ENCODE measurements at regions not wholly inside any gene's neighbourhood (a gene's known extent, or its start where the extent isn't known, plus 50 kb on each side); places are given as distances from the start of the nearest gene placed in this dataset.

DNA sequence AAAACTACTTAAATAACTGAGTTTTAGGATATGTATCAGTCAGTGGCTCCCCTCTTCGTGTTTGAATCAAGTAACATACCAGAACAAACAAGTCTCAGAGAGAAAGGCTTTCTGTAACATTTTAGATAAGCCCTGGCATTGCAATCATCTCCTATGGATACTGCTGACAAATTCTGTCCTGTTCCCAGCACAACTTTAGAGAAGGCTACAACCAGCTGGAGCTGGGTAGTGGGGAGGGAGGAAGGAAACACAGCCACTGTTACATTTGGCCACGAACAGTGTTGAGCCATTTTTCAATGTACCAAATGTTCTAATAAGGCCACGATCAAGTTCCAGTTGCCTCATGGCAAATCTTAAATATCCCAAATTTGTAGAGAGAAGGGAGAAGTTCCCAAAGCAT is 511.8 kb upstream of the WWC1 start:
- DNase-seq (ENCODE audit: low read depth in 3 of 3), result no peak

DNA sequence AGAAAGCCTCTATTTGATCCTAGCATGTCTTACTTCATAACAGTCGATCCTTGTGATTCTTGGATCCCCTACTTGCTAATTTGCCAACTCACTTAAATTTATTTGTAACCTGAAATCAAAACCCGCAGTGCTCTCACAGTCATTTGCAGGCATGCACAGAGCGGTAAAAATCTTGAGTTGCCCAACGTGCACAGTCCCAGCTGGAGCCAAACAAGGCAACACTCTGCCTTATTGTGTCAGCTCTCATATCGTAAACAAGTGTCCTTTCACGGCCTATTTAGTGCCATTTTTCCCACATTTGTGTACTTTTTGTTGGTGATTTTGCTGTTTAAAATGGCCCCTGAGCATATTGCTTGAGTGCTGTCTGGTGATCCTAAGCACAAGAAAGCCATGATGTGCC is 511.3 kb upstream of the WWC1 start:
- no peak for DNase-seq (ENCODE audit: low read depth in 3 of 3)

DNA sequence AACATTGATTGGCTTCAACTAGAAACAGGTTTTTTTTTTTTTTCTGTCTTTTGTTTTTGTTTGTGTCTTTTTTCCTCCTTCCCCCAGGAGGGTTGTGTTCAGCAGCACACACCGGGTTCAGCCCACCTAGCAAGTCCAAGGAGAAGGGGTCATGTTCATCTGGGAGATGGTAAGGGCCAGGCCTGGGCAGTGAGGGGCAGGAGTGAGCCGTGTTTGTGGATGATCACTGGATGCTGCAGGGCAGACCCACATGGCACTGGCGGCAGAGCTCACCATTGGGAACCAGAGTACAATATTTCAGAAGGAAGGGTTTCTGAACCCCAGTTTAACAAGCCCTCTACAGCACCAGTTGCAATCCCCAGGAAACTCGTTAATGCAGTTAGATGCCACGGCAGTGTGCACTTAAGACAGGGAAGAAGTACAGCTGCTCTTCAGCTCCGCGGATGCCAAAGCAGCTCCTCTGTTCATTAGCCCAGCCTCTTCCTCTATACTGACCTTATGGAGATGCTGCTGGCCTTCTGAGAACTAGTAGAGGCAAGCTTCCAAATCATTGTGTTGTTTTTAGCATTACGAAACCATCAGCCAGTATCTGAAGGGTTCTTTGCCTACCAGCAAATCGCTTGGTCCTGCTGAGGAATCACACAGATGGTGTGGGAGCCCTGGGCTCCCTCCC is 508.2 kb upstream of the WWC1 start:
- no peak for DNase-seq (ENCODE audit: low read depth in 3 of 3)

DNA sequence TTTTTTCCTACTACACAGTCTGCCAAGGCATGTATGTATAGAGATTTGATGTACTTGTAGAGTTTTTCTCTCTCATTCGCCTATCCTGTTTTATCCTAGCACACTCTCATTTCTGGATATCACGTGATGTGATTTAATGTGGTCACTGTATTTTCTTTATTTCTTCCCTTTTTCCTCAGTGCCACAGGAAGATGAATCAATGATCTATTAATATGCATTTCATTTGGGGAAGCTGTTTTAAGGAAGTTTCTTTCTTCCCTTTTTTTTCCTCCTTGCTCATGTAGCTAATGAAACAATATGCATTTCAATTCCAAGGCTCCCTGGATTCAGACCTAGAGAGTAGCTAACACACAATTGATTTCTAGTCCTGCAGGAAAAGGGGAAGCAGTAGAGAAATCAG is 506.3 kb upstream of the WWC1 start:
- no peak for DNase-seq (ENCODE audit: low read depth in 3 of 3)

DNA sequence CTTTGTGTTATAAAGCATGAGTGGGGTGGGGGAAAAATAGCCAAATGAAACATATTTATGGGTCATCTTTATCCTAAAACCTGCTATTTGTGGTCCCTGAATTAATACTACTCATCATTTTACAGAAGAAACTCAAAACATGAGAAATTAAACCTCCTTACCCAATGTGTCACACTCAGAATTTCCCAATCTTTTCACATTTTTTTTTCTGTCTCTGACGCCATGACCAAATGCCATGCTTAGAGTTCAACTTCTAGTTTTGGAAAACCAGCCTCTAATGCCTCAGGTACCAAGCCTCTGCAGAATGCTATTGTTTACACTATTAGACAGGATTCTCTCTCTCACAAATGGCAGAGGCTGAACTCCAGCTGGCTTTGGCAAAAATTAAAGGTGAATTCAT is 505.5 kb upstream of the WWC1 start:
- no peak for DNase-seq (ENCODE audit: low read depth in 3 of 3)

DNA sequence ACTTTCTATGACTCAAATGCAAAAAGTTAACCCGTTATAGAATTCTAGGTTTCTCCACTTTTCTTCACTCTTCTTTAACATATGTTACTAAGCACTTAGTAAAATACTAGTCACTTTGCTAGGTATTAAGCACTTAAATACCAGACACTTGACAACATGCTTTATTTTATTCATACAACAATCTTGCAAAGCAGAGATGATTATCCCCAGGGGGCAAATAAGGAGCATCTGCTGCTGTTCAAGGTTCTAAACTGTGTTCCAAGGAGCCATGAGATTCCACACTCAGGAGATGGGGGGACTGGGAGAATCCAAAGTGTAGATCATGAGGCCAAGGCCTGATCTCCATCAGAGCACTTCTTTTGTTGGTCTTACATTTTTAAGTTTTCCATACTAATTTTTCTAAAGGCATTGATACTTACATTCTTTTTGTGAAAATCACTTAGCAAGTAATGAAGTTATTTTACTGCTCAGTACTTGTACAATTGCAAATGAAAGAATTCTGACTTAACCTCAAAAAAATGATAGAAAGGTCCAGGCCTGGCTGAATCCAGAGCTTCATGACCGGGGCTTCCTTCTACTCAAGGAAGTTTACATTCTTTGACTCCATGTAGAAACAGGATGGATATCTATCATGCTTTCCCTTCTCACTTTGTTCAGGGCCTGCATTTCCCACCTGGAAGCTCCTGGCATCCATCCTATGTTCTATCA is 504.4 kb upstream of the WWC1 start:
- DNase-seq (ENCODE audit: low read depth in 3 of 3), result no peak

DNA sequence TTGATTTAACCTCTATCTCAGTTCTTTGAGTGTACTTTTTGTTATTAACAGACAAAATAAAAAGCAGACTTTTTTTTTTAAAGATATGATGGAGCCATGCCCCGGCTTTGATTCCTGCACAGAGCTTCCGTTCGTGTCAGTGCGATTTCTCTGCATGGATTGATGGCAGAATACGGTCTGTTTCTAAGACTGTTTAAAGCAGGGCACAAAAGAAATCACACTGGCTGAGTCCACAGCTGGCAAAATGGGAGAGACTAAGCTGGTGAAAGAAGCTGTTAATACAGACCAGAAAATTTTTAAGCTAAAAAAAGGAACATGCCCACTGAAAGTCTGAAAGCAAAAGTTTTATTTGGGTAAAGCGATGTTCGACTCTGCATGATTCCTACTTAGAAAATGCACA is 501.4 kb upstream of the WWC1 start:
- DNase-seq (ENCODE audit: low read depth in 3 of 3), result no peak

DNA sequence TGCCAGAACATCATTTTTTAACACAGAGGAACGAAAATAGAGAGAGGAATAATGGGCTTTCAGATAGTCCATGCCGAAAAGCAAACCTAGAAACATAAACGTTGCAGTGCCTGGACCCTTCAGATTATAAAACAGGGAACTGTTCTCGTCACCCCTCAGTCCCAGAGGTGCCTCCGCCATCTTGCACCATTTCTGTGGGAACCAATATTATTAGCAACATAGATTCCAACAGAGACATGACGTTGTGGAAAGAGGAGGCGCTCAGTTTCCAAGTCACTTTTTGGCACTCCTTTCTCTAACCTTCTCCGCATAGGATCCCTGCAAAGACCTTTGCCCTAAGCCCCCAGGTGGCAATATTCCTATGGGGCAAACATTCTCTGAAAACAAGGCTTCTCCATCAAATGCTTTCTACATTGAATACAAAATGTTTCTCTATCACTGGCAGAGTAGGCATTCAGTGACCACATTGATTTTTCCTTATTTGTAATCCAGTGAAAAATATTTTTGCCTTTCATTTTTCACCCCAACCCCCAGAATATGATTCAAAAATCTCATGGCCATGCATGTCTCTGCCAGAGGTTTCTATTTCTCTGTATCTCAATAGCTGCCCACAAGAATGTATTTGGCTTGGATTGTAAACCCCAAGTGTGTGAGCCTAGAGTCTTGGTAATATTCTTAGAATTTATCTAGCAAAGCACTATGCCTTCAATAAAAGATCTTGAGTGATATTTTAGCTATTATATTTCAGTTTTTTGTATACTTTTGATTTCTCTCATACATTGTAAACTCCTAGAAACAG is 500.8 kb upstream of the WWC1 start:
- no peak for DNase-seq (ENCODE audit: low read depth in 3 of 3)

DNA sequence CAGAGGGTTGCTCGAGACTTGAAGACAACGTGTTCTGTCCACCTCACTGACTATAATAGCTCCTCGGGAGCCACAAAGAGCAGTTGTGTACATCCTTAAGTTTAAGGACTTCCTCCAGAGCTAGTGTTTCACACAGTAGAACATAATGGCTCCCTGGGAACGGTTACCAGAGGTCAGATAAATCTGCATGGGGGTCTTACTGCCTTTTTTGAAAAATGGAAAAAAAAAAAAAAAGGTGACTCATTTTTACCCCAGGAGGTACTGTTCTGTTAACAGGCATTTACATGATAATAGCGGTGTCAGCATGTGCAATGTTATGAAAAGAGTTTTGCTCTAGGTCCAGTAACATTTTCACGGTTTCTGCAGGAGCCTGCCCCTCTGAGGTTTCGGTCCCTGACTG is 498.9 kb upstream of the WWC1 start:
- DNase-seq (ENCODE audit: low read depth in 3 of 3), result no peak

DNA sequence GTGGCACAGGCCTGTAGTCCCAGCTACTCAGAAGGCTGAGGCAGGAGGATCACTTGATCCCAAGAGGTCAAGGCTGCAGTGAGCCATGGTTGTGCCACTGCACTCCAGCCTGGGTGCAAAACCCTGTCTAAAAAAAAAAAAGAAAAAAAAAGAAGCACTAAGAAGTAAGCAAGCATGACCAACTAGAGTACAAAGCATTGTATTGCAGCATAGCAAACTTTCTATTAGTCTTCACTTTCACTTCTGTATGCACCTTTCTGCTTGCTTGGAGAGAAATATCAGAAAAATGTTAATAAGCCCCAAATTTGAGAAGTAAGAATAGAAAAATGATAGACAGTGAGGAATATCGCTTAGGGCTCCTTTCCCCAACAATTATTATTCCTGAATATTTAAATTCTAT is 497.7 kb upstream of the WWC1 start:
- DNase-seq (ENCODE audit: low read depth in 3 of 3), result no peak

DNA sequence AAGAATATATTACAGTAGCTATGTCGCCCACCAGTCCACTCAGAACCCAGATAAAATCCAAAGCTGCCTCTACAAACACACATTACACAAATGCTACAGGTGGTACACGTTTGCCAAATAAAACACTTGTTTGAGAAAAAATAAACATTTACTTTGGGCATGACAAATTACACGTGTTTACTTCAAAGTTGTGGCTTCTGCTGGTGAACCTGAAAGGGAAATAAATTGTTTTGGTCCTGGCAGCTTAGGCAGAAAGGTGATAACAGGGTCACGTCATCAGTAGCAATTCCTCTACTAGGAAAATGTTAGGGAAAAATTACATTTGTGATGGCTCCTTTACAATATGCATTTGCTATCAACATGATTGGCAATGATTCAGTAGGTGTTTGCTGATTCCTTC is 497.3 kb upstream of the WWC1 start:
- no peak for DNase-seq (ENCODE audit: low read depth in 3 of 3)

DNA sequence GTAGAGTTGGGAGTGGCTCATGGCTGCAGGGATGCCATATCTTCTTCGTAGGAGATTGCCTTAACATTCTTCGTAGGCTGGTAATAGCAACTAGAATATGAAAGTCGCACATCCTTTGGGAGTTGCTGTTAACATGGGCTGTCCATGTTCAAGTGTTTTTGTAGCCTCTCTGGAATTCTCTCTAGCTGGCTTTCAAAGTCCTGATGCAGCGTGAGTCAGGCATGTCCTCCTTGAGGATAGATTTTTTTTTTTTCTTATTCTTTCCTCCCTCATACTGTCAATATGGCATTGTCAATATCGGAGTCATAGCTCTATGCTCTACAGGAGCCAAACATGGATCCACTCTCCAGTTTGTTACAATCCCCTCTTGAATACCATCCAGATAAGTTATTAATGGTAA is 494.8 kb upstream of the WWC1 start:
- no peak for DNase-seq (ENCODE audit: low read depth in 3 of 3)

DNA sequence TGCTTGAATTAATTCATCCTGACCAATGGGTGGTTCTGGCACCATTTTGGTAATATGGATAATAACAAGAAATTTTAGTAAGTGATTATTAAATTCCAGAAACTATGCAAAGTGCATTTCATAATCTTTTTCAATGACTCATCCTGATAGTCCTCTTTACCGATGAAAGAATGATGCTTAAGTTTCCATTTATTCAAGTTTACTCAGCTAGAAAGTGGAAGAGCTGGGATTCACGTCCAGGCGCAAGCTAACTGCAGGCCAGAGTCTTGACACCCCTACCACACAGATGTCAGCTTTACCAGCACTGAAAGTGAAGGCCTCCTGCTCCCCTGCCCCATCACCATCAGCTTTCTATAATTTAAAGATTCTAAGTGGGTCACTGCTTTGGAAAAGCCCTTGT is 493.5 kb upstream of the WWC1 start:
- DNase-seq (ENCODE audit: low read depth in 3 of 3), result no peak

DNA sequence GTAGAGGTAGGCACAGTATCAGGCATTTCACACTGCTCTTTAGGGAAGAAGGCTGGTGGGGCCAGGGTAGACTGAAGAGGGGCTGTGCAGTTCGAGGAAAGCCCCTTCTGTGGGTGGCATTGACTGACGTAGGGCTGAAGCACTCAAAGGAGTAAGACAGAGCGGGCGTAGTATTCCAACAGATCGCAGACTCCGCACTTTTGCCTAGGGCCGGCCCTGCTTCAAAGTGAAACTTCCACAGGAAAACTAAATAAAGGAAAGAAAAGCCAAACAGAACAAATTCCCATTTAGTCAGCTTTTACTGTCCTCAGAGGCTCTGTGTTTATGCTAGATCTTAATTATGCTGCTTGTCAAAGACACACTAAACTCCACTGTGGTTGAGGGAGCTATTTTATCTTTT is 493.0 kb upstream of the WWC1 start:
- no peak for DNase-seq (ENCODE audit: low read depth in 3 of 3)

DNA sequence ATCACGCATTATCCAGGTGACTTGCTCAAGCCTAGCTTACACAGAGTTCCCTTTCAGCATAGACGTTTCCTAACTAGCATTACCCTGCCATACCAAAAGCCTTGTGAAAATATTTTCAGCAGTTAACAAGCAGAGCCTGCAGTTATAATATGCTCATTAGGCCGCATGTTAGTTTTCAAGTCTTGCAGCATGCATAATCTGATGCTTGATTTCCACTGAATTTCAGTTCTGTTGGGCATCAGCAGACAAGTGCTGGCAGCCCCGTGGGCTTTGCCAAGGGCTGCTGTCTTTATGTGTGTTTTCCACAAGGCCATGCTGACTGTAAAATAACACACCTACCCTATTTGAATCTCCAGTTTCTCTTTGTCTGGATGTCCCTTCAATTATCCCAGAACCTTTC is 491.0 kb upstream of the WWC1 start:
- DNase-seq (ENCODE audit: low read depth in 3 of 3), result no peak

DNA sequence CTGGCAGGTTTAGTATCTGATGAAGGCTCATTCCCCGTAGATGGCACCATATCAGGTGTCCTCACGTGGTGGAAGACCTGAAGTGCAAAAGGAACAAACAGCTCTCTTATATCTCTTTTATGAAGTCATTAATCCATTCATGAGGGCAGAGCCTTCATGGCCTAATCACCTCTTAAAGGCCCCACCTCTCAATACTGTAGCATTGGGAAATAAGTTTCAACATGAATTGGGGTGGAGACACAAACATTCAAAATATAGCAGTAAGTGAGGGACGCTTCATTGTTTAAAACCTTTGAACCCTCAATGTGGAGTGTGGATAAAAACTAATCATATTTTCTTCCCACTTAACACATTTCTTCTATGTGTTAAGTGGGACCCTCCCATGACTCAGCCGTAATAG is 489.4 kb upstream of the WWC1 start:
- DNase-seq (ENCODE audit: low read depth in 3 of 3), result no peak

DNA sequence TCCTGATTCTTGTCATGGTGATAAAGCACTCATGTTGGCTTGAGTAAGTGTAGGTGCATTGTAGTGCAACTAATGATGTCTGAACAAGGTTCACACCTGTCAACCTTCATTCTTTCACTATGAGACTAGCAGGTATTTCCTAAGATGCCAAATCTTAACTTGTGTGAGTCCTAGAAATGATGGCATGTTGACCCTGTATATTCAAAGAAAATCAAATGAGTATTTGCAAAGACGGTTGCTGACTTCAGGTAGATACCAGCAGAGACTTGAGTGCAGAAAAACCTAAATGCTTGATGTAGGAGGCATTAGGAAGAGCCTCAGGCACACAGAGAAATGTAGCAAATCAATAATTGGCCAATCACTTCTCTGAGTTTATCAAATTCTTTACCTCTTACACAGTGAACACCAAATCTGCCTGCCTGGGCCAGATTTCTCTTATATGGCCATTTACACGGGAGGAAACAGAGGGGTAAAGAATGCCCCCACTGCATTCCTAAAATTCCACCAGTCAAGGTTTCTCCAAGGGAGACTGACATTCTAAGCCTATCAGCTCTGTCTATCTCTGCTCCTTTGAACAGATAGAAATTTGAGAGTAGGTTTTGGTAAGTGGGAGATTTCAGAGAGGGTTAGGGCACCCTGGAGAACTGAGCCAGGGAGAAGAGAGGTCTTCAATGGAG is 488.6 kb upstream of the WWC1 start:
- no peak for DNase-seq (ENCODE audit: low read depth in 3 of 3)

DNA sequence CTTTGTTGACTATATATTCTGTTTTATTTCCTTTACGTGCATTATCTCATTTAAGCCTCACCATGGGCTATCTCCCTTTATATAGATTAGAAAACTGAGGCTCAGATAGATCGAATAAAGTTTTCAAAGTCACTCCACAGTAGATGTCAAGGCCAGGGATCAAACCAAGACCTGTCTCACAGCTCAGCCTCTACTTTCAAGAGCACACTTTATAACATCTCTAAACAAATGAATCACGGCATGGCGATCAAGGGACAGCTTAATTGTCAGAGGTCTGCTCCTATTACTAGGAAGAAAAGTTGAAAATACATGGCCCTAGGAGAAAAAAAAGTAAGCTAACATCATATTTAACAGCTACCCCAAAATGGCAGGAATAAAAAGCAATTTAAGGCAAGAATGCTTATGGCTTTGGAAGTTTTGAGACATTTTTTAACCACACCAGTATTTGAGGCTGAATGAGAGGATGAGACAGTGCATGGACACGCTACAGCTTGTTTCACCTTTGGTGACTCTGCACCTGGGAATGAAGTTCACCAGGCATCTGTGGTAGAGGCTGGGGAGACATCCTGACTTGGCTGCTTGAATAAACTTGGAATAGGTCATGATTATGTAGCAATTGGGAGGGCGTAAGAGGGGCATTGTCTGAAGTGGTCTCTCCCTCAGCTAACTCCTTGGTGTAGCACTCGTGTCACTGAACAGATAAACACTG is 486.8 kb upstream of the WWC1 start:
- DNase-seq (ENCODE audit: low read depth in 3 of 3), result no peak

DNA sequence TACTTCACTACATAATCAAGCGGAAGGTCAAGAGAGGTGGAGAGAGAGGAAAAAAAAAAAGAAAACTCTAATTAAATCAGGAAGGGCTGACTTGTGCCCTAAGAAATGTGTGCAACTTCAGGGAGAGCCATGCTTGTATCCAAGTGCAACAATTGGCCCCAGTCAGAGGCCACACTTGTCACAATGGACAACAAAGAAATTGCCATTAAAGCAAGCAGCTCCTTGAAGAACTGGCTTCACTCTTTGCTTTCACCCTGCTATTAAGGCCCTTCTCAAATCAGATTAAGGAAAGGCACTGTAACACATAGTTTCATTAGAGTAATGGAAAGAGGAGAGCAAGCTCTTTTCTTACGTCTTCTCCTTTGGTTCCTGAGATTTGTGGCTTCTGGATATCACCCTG is 480.9 kb upstream of the WWC1 start:
- no peak for DNase-seq (ENCODE audit: low read depth in 3 of 3)

DNA sequence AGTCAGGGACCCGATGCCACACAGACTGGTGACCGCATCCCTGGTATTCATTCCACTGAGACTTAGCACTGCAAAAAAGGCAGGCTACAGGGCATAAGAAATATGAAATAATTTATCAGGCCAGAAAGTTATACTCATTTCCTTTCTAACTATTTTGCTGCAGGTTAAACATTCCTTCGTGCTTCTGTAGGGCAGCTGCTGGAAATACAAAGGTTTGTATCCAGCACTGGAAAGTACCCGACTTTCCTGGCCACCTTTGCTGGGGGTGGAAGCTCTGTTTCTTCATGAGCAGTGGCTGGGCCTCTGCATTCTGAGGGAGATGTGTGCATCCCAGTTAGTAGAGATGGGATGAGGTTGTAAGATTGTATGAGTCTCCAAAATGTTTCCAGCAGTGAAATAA is 478.6 kb upstream of the WWC1 start:
- no peak for DNase-seq (ENCODE audit: low read depth in 3 of 3)

DNA sequence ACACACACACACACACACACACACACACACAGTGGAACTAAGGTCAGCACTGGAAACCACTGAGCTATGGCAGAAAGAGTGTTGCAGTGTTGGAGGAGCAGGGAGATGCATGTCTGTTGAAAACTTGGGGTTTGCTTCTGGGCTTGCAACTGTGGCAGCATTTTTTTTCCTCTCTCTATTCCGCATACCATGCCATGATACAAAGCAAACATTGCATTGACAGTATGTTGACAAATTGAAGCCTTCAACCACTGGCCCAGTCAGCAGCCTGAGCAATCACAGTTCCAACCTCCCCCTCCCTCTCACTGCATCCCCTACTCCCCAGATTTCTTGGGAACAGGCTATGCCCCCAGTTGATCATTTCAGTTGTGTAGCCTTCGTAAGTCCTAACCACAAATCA is 478.1 kb upstream of the WWC1 start:
- no peak for DNase-seq (ENCODE audit: low read depth in 3 of 3)

DNA sequence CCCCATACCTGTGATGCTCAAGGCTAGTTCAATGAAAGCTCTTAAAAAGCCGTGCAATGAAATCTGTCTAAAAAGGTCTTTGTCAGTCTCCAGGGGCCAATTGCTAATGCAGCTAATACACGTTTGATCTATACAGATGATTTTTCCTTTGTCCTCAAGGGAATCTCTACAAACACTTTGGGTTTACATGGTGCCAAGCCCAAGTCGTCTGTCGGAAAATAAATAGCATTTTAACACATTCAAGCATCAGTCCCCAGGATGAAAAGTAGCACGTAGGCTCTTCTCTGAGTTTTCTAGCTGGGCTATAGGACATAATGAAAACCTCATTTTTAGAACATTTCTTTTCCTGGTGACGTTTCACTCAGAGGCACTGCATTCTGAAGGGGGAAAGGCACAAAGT is 477.4 kb upstream of the WWC1 start:
- no peak for DNase-seq (ENCODE audit: low read depth in 3 of 3)
